Endodermal cell (in vitro differentiated cells): ENCODE measurements at regions not wholly inside any gene's neighbourhood (a gene's known extent, or its start where the extent isn't known, plus 50 kb on each side); places are given as distances from the start of the nearest gene placed in this dataset.

Source experiments
- DNase-seq: peaks from one replicate; pipeline ENCODE4 v3.0.0-alpha.2; 2017
- H3K27ac ChIP-seq: 2 replicates; pipeline ENCODE4 v1.5.1; 2013; ENCODE audit warnings: mild to moderate bottlenecking, low read depth, low read length, moderate library complexity
- H3K27me3 ChIP-seq: 2 replicates; pipeline ENCODE4 v1.6.1; 2013; ENCODE audit warnings: mild to moderate bottlenecking, low read length, moderate library complexity; ENCODE audit not compliant: insufficient read depth, control insufficient read depth, poor library complexity, severe bottlenecking
- H3K36me3 ChIP-seq: 2 replicates; pipeline ENCODE4 v1.7.0; 2013; ENCODE audit warnings: mild to moderate bottlenecking, low read length, moderate library complexity; ENCODE audit not compliant: control insufficient read depth, insufficient read depth
- H3K4me1 ChIP-seq: one replicate; pipeline ENCODE4 v1.7.0; 2013; ENCODE audit warnings: low read length; ENCODE audit not compliant: control insufficient read depth, insufficient read depth
- H3K4me3 ChIP-seq: 2 replicates; pipeline ENCODE4 v1.5.1; 2013; ENCODE audit warnings: mild to moderate bottlenecking, low read length, moderate library complexity
- H3K9ac ChIP-seq: 2 replicates; pipeline ENCODE4 v1.6.1; 2013; ENCODE audit warnings: mild to moderate bottlenecking, low read length, moderate library complexity; ENCODE audit not compliant: poor library complexity, severe bottlenecking; ENCODE audit errors: extremely low read depth
- H3K9me3 ChIP-seq: 2 replicates; pipeline ENCODE4 v1.6.1; 2013; ENCODE audit warnings: mild to moderate bottlenecking, low read length, moderate library complexity; ENCODE audit not compliant: control insufficient read depth
- H3K27ac Mint-ChIP-seq: 2 replicates; pipeline ENCODE4 v1.8.0; 2020; ENCODE audit warnings: mixed read lengths
- H3K27me3 Mint-ChIP-seq: 2 replicates; pipeline ENCODE4 v1.8.0; 2021; ENCODE audit warnings: mild to moderate bottlenecking, mixed read lengths; ENCODE audit not compliant: insufficient read depth
- H3K36me3 Mint-ChIP-seq: 2 replicates; pipeline ENCODE4 v1.8.0; 2020; ENCODE audit warnings: low read depth, mixed read lengths
- H3K4me1 Mint-ChIP-seq: 2 replicates; pipeline ENCODE4 v1.8.0; 2020; ENCODE audit warnings: mixed read lengths
- H3K4me3 Mint-ChIP-seq: 2 replicates; pipeline ENCODE4 v1.8.0; 2020; ENCODE audit warnings: mild to moderate bottlenecking, moderate library complexity, mixed read lengths
- H3K9me3 Mint-ChIP-seq: 2 replicates; pipeline ENCODE4 v1.8.0; 2020; ENCODE audit warnings: mild to moderate bottlenecking, mixed read lengths
- WGBS, 2 experiments: methylation state at CpG; one replicate each; pipeline versions ENCODE4 v1.1.5 to v1.1.7; 2013; ENCODE audit warnings: missing lambda C conversion rate in 2 of 2, mixed read lengths in 1 of 2; ENCODE audit not compliant: insufficient coverage in 1 of 2, insufficient read length in 1 of 2; 5-methylcytosine and 5-hydroxymethylcytosine counted together
- TF ChIP-seq, protein P1 (sequence below): fragments of 200-600 bp; sonication (generic); conservative IDR thresholded peaks from 2 replicates; pipeline ENCODE4 v1.5.0; 2021; ENCODE audit warnings: antibody characterized with exemption, mild to moderate bottlenecking

DNA sequence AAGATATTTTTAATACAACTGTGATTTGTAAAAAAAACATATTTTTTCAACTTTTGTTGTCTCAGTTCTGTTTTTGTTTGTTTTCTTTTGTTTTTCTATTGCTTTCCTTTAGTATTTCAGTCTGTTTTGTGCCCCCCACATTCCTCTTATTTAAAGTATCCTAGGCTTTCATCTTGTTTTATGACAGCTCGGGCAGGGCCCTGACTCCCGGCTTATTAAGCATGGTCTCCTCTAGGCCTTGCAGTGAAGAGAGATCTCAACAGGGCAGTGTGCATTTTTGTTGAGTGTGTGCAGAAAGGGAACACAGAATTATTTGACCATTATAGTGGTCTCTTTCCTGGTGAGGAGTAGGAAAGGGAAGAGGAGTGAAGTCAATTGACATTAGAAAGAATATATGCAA lies 110.2 kb upstream of the SLC38A4 start:
- Mint-ChIP-seq H3K4me3 (no peak overlapping the region), H3K27me3 (no peaks in the 10 kb centered on the region), H3K4me1 (no peaks in the 10 kb centered on the region), H3K9me3 (peaks cover 2% of the 10 kb centered on the region), H3K27ac (no peak overlapping the region), H3K36me3 (no peaks in the 10 kb centered on the region)
- Histone ChIP-seq H3K9me3 (no peaks in the 10 kb centered on the region), H3K27ac (no peak overlapping the region), H3K4me3 (no peak overlapping the region), H3K27me3 (no peaks in the 10 kb centered on the region), H3K9ac (no peak overlapping the region), H3K4me1 (no peaks in the 10 kb centered on the region), H3K36me3 (no peaks in the 10 kb centered on the region)
- TF ChIP-seq, protein P1, sequence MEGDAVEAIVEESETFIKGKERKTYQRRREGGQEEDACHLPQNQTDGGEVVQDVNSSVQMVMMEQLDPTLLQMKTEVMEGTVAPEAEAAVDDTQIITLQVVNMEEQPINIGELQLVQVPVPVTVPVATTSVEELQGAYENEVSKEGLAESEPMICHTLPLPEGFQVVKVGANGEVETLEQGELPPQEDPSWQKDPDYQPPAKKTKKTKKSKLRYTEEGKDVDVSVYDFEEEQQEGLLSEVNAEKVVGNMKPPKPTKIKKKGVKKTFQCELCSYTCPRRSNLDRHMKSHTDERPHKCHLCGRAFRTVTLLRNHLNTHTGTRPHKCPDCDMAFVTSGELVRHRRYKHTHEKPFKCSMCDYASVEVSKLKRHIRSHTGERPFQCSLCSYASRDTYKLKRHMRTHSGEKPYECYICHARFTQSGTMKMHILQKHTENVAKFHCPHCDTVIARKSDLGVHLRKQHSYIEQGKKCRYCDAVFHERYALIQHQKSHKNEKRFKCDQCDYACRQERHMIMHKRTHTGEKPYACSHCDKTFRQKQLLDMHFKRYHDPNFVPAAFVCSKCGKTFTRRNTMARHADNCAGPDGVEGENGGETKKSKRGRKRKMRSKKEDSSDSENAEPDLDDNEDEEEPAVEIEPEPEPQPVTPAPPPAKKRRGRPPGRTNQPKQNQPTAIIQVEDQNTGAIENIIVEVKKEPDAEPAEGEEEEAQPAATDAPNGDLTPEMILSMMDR: no peak
- DNase-seq: no peak
- WGBS, 2 experiments: 48 to 50% methylated on average over 2 of the region's 2 CpGs

DNA sequence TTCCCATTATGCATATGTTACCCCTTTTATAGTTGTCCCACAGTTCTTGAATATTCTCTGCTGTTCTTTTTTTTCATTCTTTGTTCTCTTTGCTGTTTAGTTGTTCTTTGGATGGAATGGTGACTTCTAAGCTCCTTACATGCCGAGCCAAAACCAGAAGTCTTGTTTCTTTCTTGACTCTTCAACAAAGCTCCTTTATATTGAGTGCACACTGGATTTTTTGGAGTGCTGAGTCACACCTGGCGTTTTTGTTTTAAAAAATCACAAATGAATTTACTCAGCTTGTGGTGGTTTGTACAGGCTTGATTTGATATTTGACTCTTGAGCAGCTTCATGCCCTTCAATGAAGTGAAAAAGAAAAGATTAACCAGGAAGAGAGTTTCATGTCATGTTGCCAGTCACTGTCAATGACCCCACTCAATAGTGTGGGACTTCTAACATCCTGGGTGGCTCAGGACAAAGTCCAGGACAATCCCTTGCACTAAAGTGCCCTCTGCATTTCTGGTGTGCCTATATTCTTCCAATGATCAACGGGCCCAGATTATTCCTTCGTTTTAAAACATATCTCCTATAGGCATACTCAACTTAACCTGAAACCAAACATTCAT lies 112.4 kb upstream of the SLC38A4 start:
- H3K9me3 ChIP-seq: no peaks in the 10 kb centered on the region
- H3K4me1 Mint-ChIP-seq: no peaks in the 10 kb centered on the region
- WGBS, 2 experiments: 82 to 95% methylated on average over 3 to 4 of the region's 4 CpGs
- no peak overlapping the region for H3K9ac ChIP-seq
- H3K27me3 ChIP-seq: no peaks in the 10 kb centered on the region
- no peak overlapping the region for H3K27ac ChIP-seq
- no peaks in the 10 kb centered on the region for H3K36me3 ChIP-seq
- no peak for DNase-seq
- H3K27me3 Mint-ChIP-seq: no peaks in the 10 kb centered on the region
- H3K4me3 ChIP-seq: no peak overlapping the region
- no peaks in the 10 kb centered on the region for H3K4me1 ChIP-seq
- H3K4me3 Mint-ChIP-seq: no peak overlapping the region
- H3K27ac Mint-ChIP-seq: no peak overlapping the region
- TF ChIP-seq, protein P1: no peak
- H3K36me3 Mint-ChIP-seq: no peaks in the 10 kb centered on the region
- peaks cover 2% of the 10 kb centered on the region for H3K9me3 Mint-ChIP-seq

DNA sequence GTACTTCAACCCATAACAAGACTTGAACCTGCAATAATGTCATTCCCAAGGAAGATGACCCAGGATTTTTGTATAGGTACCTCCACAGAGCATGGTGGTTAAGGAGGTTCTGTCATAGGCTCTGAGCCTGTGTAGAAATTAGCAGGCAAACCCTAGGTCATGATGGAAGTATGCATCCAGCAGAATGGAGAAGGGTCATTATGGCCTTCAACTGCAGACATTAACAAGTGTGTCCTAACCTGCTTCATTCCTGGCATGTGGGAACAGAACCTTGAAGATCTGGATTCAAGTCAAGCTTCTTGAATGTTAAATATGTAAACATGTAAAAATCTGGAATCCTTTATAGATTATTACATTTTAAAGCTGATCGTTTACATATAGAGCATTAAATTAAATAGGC lies 116.2 kb upstream of the SLC38A4 start:
- Histone ChIP-seq H3K27ac (no peak overlapping the region), H3K9me3 (no peaks in the 10 kb centered on the region), H3K9ac (no peak overlapping the region), H3K4me3 (no peak overlapping the region), H3K4me1 (no peaks in the 10 kb centered on the region), H3K36me3 (no peaks in the 10 kb centered on the region), H3K27me3 (no peaks in the 10 kb centered on the region)
- H3K36me3 Mint-ChIP-seq: no peaks in the 10 kb centered on the region
- H3K27ac Mint-ChIP-seq: no peak overlapping the region
- H3K4me3 Mint-ChIP-seq: no peak overlapping the region
- WGBS, 2 experiments: no CpG with 5 or more reads among the region's 1 CpG
- H3K4me1 Mint-ChIP-seq: no peaks in the 10 kb centered on the region
- TF ChIP-seq, protein P1: no peak
- no peak for DNase-seq
- H3K27me3 Mint-ChIP-seq: no peaks in the 10 kb centered on the region
- H3K9me3 Mint-ChIP-seq: peaks cover 2% of the 10 kb centered on the region
